K562 (cell line): ENCODE measurements at regions not wholly inside any gene's neighbourhood (a gene's known extent, or its start where the extent isn't known, plus 50 kb on each side); places are given as distances from the start of the nearest gene placed in this dataset.

Experiments used
- ATAC-seq: fragments of 200-7000 bp; cut with Tn5 transposase; 3 replicates; pipeline ENCODE4 v1.9.1; 2020; ENCODE audit warnings: moderate library complexity
- BruUV-seq: library from RNA; stranded (reverse); fragments of 400-500 nt; replicated peaks from 2 replicates; lab custom pipeline; 2021; lab: Mats Ljungman, UMichigan
- CTCF ChIA-PET: fragments of 300-600 bp; formaldehyde crosslinking; extraction: SDS; loops from one replicate; lab custom pipeline; 2021; ENCODE audit warnings: low intra/inter-chr PET ratio; lab: Yijun Ruan, JAX
- POLR2A ChIA-PET: fragments of 300-600, 350-650 bp; sonication (Branson Sonifier 250); formaldehyde crosslinking; extraction: SDS; loops from one replicate; lab custom pipeline; 2021; ENCODE audit warnings: antibody characterized with exemption, inconsistent platforms; lab: Yijun Ruan, JAX
- DNase-seq, 4 experiments: peaks; one replicate each; pipeline versions ENCODE4 v3.0.0 to v3.0.0-alpha.2; 2011 to 2018; ENCODE audit warnings: low spot score in 3 of 4, mixed read lengths in 3 of 4; ENCODE audit errors: extremely low read depth in 1 of 4
- FAIRE-seq: peaks from 2 replicates; lab custom pipeline; 2011; peaks lifted over from hg19 to GRCh38; lab: Jason Lieb, UNC
- H2AFZ ChIP-seq: 2 replicates; pipeline ENCODE4 v1.6.0; 2011; ENCODE audit warnings: low read depth, low read length, control low read depth, inconsistent platforms
- H3K27ac ChIP-seq: fragments of 200-600 bp; 3 replicates; pipeline ENCODE4 v1.8.0; 2011; ENCODE audit warnings: low read depth, mild to moderate bottlenecking, control low read depth, inconsistent platforms, low read length, moderate library complexity, mixed read lengths; ENCODE audit errors: extremely low read depth
- H3K27me3 ChIP-seq, 2 experiments: fragments of 300-600 bp in 1 of 2; 2 replicates in 1 of 2; 3 replicates in 1 of 2; pipeline versions ENCODE4 v1.6.0 to v1.8.0; 2011; ENCODE audit warnings: inconsistent platforms in 2 of 2, low read length in 2 of 2, mild to moderate bottlenecking in 1 of 2, mixed read lengths in 1 of 2, moderate library complexity in 1 of 2; ENCODE audit not compliant: control insufficient read depth in 2 of 2, insufficient read depth in 2 of 2
- H3K36me3 ChIP-seq: fragments of 300-600 bp; 3 replicates; pipeline ENCODE4 v1.8.0; 2011; ENCODE audit warnings: mild to moderate bottlenecking, low read length, inconsistent platforms; ENCODE audit not compliant: control insufficient read depth, insufficient read depth
- H3K4me1 ChIP-seq, 2 experiments: fragments of 200-600 bp in 1 of 2; replicated peaks in 1 of 2; 2 replicates in 1 of 2; 3 replicates in 1 of 2; pipeline versions ENCODE4 v1.5.1 to v1.8.0; 2011; ENCODE audit warnings: inconsistent platforms in 2 of 2, low read length in 2 of 2, mild to moderate bottlenecking in 1 of 2, mixed read lengths in 1 of 2, moderate library complexity in 1 of 2; ENCODE audit not compliant: control insufficient read depth in 2 of 2, insufficient read depth in 2 of 2
- H3K4me2 ChIP-seq: 2 replicates; pipeline ENCODE4 v1.6.1; 2011; ENCODE audit warnings: low read length, control low read depth, inconsistent platforms, mixed read lengths; ENCODE audit not compliant: insufficient read depth
- H3K4me3 ChIP-seq: fragments of 200-600 bp; sonication (generic), shearing (Covaris generic); 2 replicates; pipeline ENCODE4 v1.5.1; 2016; ENCODE audit warnings: control low read depth, inconsistent platforms
- H3K79me2 ChIP-seq: fragments of 200-600 bp; 3 replicates; pipeline ENCODE4 v1.8.0; 2011; ENCODE audit warnings: low read length, inconsistent platforms; ENCODE audit not compliant: control insufficient read depth, insufficient read depth
- H3K9ac ChIP-seq, 2 experiments: 2 replicates each; pipeline versions ENCODE4 v1.6.0 to v1.6.1; 2011; ENCODE audit warnings: low read depth in 2 of 2, low read length in 2 of 2, control low read depth in 1 of 2, inconsistent platforms in 1 of 2, mild to moderate bottlenecking in 1 of 2, mixed read lengths in 1 of 2; ENCODE audit not compliant: insufficient read depth in 1 of 2
- H3K9me1 ChIP-seq: one replicate; pipeline ENCODE4 v1.6.0; 2011; ENCODE audit warnings: inconsistent platforms, mild to moderate bottlenecking, low read length, moderate library complexity; ENCODE audit not compliant: control insufficient read depth, insufficient read depth
- H3K9me3 ChIP-seq: replicated peaks from 2 replicates; pipeline ENCODE4 v1.5.1; 2011; ENCODE audit warnings: low read depth, low read length, inconsistent platforms; ENCODE audit not compliant: control insufficient read depth, insufficient read depth
- H4K20me1 ChIP-seq: replicated peaks from 2 replicates; pipeline ENCODE4 v1.6.1; 2011; ENCODE audit warnings: low read length, inconsistent platforms, mixed read lengths; ENCODE audit not compliant: control insufficient read depth, insufficient read depth
- ETV6 ChIP-seq, 3 experiments: fragments of 150-350 bp in 1 of 3; sonication (generic) in 1 of 3; formaldehyde crosslinking in 1 of 3; IDR thresholded peaks; 2 replicates each; pipeline versions ENCODE4 v1.6.1 to v1.8.0; 2014 to 2022; ENCODE audit warnings: borderline replicate concordance in 2 of 3, low read depth in 2 of 3, antibody characterized with exemption in 1 of 3, low read length in 1 of 3, mild to moderate bottlenecking in 1 of 3, missing genetic modification reagents in 1 of 3
- TSHZ1 ChIP-seq: fragments of 250-450 bp; sonication (Bioruptor Pico); IDR thresholded peaks from 2 replicates; pipeline ENCODE4 v1.4.0; 2020; ENCODE audit warnings: mild to moderate bottlenecking, moderate library complexity
- WGBS: fragments of 100-300 bp; shearing (Covaris generic); methylation state at CpG from one replicate; pipeline ENCODE4 v1.1.6; 2016; ENCODE audit warnings: low coverage, mixed read lengths; ENCODE audit not compliant: insufficient coverage; ENCODE audit errors: missing lambda C conversion rate; 5-methylcytosine and 5-hydroxymethylcytosine counted together
- in situ Hi-C: fragments of 300-500 bp; cut with MboI; formaldehyde crosslinking; loops from 4 replicates; pipeline ENCODE4 v1.15.0; 2018; ENCODE audit warnings: inconsistent platforms, mixed read lengths
- intact Hi-C: fragments of 100-400 bp; cut with micrococcal nuclease; formaldehyde crosslinking; loops from 2 replicates; pipeline ENCODE4 v1.14.2; 2022

- in situ Hi-C loops (no loop called here), intact Hi-C loops (no loop called here)
- 0% methylated on average over 3 of the region's 3 CpGs for WGBS
- H2AFZ ChIP-seq = no peak overlapping the region
- POLR2A ChIA-PET = no interaction called here
- TF ChIP-seq ETV6 (IDR thresholded peaks at IDR 0.05; ENCODE audit: borderline replicate concordance in 1 of 2, low read depth in 2 of 2, low read length in 1 of 2) (no peak), ETV6 (CRISPR knock-in tag; IDR thresholded peaks at IDR 0.05; ENCODE audit: borderline replicate concordance) (no peak), TSHZ1 (CRISPR knock-in tag) (no peak)
- H3K4me2 ChIP-seq = no peak overlapping the region
- no peaks in the 10 kb centered on the region for H3K36me3 ChIP-seq
- no peak overlapping the region for H3K4me3 ChIP-seq
- CTCF ChIA-PET = no interaction called here
- DNase-seq (no peak), ATAC-seq (no peak), FAIRE-seq (no peak)
- no peaks in the 10 kb centered on the region for H3K27me3 ChIP-seq
- no peaks in the 10 kb centered on the region for H4K20me1 ChIP-seq
- H3K9me3 ChIP-seq = no peaks in the 10 kb centered on the region
- BruUV-seq = no TSS peak
- no peaks in the 10 kb centered on the region for H3K9me1 ChIP-seq
- no peak overlapping the region for H3K27ac ChIP-seq
- H3K79me2 ChIP-seq = no peaks in the 10 kb centered on the region
- no peak overlapping the region for H3K9ac ChIP-seq
- H3K4me1 ChIP-seq = no peaks in the 10 kb centered on the region
Measured at GRCh38 chr7:67653856-67654454, 657.3 kb downstream of the TYW1 start.
